HEK293T (cell line): ENCODE measurements at regions not wholly inside any gene's neighbourhood (a gene's known extent, or its start where the extent isn't known, plus 50 kb on each side); places are given as distances from the start of the nearest gene placed in this dataset.

ENCODE experiments used
- ARNT ChIP-seq: fragments of 450-650 bp; IDR thresholded peaks from 2 replicates; pipeline ENCODE4 v1.6.1; 2017; ENCODE audit warnings: mild to moderate bottlenecking
- BHLHE40 ChIP-seq: fragments of 450-650 bp; IDR thresholded peaks from 2 replicates; pipeline ENCODE4 v1.6.1; 2016; ENCODE audit warnings: mild to moderate bottlenecking, moderate library complexity, borderline replicate concordance
- CTBP1 ChIP-seq: fragments of 450-650 bp; IDR thresholded peaks from 2 replicates; pipeline ENCODE4 v1.6.1; 2016; ENCODE audit warnings: borderline replicate concordance
- ELF4 ChIP-seq: fragments of 450-650 bp; IDR thresholded peaks from 2 replicates; pipeline ENCODE4 v1.6.1; 2017; ENCODE audit warnings: antibody characterized with exemption
- FOXA1 ChIP-seq: fragments of 450-650 bp; IDR thresholded peaks from 2 replicates; pipeline ENCODE4 v1.6.1; 2016; ENCODE audit warnings: mild to moderate bottlenecking
- FOXM1 ChIP-seq: fragments of 450-650 bp; IDR thresholded peaks from 2 replicates; pipeline ENCODE4 v1.6.1; 2017; ENCODE audit warnings: mild to moderate bottlenecking, borderline replicate concordance
- L3MBTL2 ChIP-seq: fragments of 450-650 bp; conservative IDR thresholded peaks from 2 replicates; pipeline ENCODE4 v1.6.1; 2016; ENCODE audit warnings: mild to moderate bottlenecking
- NFRKB ChIP-seq: fragments of 450-650 bp; IDR thresholded peaks from 2 replicates; pipeline ENCODE4 v1.6.1; 2016; ENCODE audit warnings: mild to moderate bottlenecking, moderate library complexity
- SUZ12 ChIP-seq: fragments of 450-650 bp; IDR thresholded peaks from 2 replicates; pipeline ENCODE4 v1.6.1; 2016; ENCODE audit warnings: mild to moderate bottlenecking
- TARDBP ChIP-seq: fragments of 450-650 bp; IDR thresholded peaks from 2 replicates; pipeline ENCODE4 v1.6.1; 2016
- ZNF384 ChIP-seq: fragments of 450-650 bp; IDR thresholded peaks from 2 replicates; pipeline ENCODE4 v1.6.1; 2016
- TF ChIP-seq, protein P1 (sequence below): fragments of 450-650 bp; IDR thresholded peaks from 2 replicates; pipeline ENCODE4 v1.6.1; 2016

DNA sequence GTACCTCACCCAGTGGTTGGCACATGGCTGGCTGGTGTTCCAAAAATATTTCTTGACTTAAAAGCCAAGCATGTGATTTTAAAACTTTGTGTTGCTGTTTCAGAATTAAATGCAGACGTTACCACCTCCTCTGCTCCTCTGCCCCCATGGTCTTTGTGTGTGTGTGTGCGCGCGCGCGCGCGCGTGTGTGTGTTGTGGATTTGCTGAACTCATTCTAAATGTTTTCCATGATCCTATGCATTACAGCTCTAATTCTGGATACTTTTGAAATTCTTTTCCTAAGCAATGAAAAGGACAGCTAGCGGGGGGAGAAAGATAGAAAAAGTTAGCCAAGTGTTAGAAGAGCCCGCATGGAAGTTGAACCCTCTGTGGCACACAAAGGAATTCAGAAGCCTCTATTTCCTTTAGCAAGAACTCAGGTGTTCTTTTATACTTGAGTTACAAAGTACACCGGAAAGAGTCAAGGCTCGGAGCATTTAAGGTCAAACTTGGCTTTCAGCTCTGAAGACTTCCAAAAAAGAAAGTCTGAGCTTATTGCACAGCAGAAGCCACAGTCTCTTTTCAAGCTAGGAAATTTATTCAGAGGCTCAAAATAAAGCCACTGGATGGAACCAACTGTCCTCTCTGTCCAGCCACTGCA, 350.5 kb upstream of the TBL1XR1 start:
- no peak for TF ChIP-seq L3MBTL2
- no peak for TF ChIP-seq TARDBP
- TF ChIP-seq ARNT, result no peak
- TF ChIP-seq NFRKB, result no peak
- no peak for TF ChIP-seq CTBP1
- TF ChIP-seq BHLHE40, result no peak
- TF ChIP-seq, protein P1, sequence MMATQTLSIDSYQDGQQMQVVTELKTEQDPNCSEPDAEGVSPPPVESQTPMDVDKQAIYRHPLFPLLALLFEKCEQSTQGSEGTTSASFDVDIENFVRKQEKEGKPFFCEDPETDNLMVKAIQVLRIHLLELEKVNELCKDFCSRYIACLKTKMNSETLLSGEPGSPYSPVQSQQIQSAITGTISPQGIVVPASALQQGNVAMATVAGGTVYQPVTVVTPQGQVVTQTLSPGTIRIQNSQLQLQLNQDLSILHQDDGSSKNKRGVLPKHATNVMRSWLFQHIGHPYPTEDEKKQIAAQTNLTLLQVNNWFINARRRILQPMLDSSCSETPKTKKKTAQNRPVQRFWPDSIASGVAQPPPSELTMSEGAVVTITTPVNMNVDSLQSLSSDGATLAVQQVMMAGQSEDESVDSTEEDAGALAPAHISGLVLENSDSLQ, result no peak
- TF ChIP-seq FOXA1, result no peak
- TF ChIP-seq ZNF384, result no peak
- TF ChIP-seq FOXM1, result no peak
- TF ChIP-seq SUZ12, result no peak
- no peak for TF ChIP-seq ELF4
